BJ (cell line): ENCODE measurements at regions not wholly inside any gene's neighbourhood (a gene's known extent, or its start where the extent isn't known, plus 50 kb on each side); places are given as distances from the start of the nearest gene placed in this dataset.

ENCODE experiments used
- CTCF ChIA-PET: fragments of 350-600 bp; formaldehyde crosslinking; extraction: SDS; loops from one replicate; lab custom pipeline; 2021; ENCODE audit warnings: antibody characterized with exemption, inconsistent platforms; lab: Yijun Ruan, JAX
- POLR2A ChIA-PET: fragments of 300-600 bp; sonication (Branson Sonifier 250); formaldehyde crosslinking; extraction: SDS; loops from one replicate; lab custom pipeline; 2021; ENCODE audit warnings: antibody characterized with exemption; lab: Charles Lee
- DNase-seq: peaks from one replicate; pipeline ENCODE4 v3.0.0-alpha.2; 2011; ENCODE audit warnings: low read depth
- H3K27me3 ChIP-seq: 2 replicates; pipeline ENCODE4 v1.6.0; 2011; ENCODE audit warnings: low read length; ENCODE audit not compliant: control insufficient read depth, insufficient read depth
- H3K36me3 ChIP-seq: 2 replicates; pipeline ENCODE4 v1.5.1; 2011; ENCODE audit warnings: low read length; ENCODE audit not compliant: control insufficient read depth, insufficient read depth
- H3K4me3 ChIP-seq: 2 replicates; pipeline ENCODE4 v1.5.1; 2011; ENCODE audit warnings: low read depth, mild to moderate bottlenecking, control low read depth, low read length
- CTCF ChIP-seq: IDR thresholded peaks from 2 replicates; pipeline ENCODE4 v1.5.1; 2011; ENCODE audit warnings: low read depth, mild to moderate bottlenecking, control low read depth, inconsistent platforms, low read length, moderate library complexity; ENCODE audit not compliant: insufficient read depth

DNA sequence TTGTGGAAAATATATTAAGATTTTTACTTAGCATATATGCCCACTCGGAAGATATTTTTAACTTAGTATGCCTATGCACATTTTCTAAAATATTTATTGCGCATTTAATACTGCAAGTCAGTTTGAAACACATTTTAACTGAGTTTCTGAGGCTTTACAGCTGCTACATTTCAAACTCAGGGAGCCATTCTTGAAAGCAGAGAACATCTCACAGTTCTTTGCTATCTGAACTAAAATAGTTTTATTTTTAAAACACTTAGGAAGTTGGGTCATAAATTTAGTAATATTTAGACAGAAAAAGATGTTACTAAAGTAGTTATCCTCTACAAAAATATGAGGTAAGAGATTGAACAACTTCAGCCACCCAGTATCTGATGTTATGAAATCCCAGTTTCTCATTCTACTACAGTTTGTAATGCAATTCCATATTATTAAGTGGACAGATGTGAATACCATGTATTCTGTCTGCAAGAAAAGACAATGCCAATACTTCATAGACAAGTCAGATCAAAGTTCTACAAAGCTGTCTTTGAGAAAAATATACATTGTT lies 409.9 kb upstream of the EDIL3 start:
- no peak for DNase-seq
- H3K27me3 ChIP-seq, result no peaks in the 10 kb centered on the region
- CTCF ChIA-PET, result no interaction called here
- no peaks in the 10 kb centered on the region for H3K36me3 ChIP-seq
- POLR2A ChIA-PET, result no interaction called here
- no peak for TF ChIP-seq CTCF
- H3K4me3 ChIP-seq, result no peak overlapping the region

GRCh38 chr5:84791730-84792129 lies 407.1 kb upstream of the EDIL3 start:
- Histone ChIP-seq H3K27me3 (no peaks in the 10 kb centered on the region), H3K36me3 (no peaks in the 10 kb centered on the region), H3K4me3 (no peak overlapping the region)
- DNase-seq, result no peak
- ChIA-PET POLR2A (no interaction called here), CTCF (no interaction called here)
- TF ChIP-seq CTCF, result no peak

DNA sequence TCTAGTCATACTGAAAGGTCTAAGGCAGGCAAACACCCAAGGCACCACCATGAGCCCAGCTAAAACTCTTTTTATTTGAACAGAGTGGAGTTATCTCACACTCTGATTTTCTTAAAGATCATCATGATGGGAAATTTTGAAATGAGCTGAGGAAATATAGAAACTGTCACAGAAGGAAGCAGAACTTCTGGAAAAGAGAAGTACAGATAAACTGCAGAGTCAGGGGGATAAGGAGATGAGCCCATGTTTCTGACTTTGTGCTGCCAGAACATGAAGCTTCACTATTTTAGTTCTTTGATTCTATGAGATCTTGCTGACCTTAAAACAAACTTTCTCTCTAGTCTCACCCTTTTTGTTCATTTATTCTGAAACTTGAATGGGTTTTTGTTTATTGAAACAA lies 406.5 kb upstream of the EDIL3 start:
- CTCF ChIA-PET, result no interaction called here
- POLR2A ChIA-PET, result no interaction called here
- DNase-seq, result no peak

GRCh38 chr5:84790406-84790805 lies 405.7 kb upstream of the EDIL3 start:
- no peak overlapping the region for H3K4me3 ChIP-seq
- H3K27me3 ChIP-seq, result no peaks in the 10 kb centered on the region
- TF ChIP-seq CTCF, result no peak
- ChIA-PET CTCF (no interaction called here), POLR2A (no interaction called here)
- H3K36me3 ChIP-seq, result no peaks in the 10 kb centered on the region
- no peak for DNase-seq

More for the DNA sequence above, 406.5 kb upstream of the EDIL3 start:
- H3K27me3 ChIP-seq, result no peaks in the 10 kb centered on the region
- no peak for TF ChIP-seq CTCF
- H3K36me3 ChIP-seq, result no peaks in the 10 kb centered on the region
- no peak overlapping the region for H3K4me3 ChIP-seq

- POLR2A ChIA-PET, result no interaction called here
- CTCF ChIA-PET, result no interaction called here
- no peak for TF ChIP-seq CTCF
Observed at GRCh38 chr5:84783003-84783402, 398.3 kb upstream of the EDIL3 start.

More at GRCh38 chr5:84783003-84783402, 398.3 kb upstream of the EDIL3 start:
- DNase-seq, result no peak
- Histone ChIP-seq H3K27me3 (no peaks in the 10 kb centered on the region), H3K36me3 (no peaks in the 10 kb centered on the region), H3K4me3 (no peak overlapping the region)
